Aorta (tissue), 5 donors: ENCODE measurements at regions not wholly inside any gene's neighbourhood (a gene's known extent, or its start where the extent isn't known, plus 50 kb on each side); places are given as distances from the start of the nearest gene placed in this dataset.

ENCODE experiments used
- ATAC-seq: fragments of 200-7000 bp; cut with Tn5 transposase; one replicate; pipeline ENCODE4 v1.9.1; 2022; ENCODE audit warnings: moderate library complexity; ENCODE audit not compliant: low FRiP score
- DNase-seq, 2 donors: peaks; one replicate each; pipeline ENCODE4 v3.0.0-alpha.2; 2020
- H3K27ac ChIP-seq, 2 donors: one replicate each; pipeline ENCODE4 v1.5.1; 2013; ENCODE audit warnings: low read length in 2 of 2, mild to moderate bottlenecking in 2 of 2, moderate library complexity in 2 of 2, control low read depth in 1 of 2, inconsistent platforms in 1 of 2, low read depth in 1 of 2
- H3K27me3 ChIP-seq, 2 donors: one replicate each; pipeline ENCODE4 v1.6.1; 2013; ENCODE audit warnings: control low read depth in 1 of 2, low read length in 1 of 2, mild to moderate bottlenecking in 1 of 2, moderate library complexity in 1 of 2; ENCODE audit not compliant: insufficient read depth in 2 of 2, control insufficient read depth in 1 of 2
- H3K36me3 ChIP-seq, 2 donors: one replicate each; pipeline ENCODE4 v1.6.1; 2013; ENCODE audit warnings: control low read depth in 1 of 2, low read length in 1 of 2, mild to moderate bottlenecking in 1 of 2; ENCODE audit not compliant: insufficient read depth in 2 of 2, control insufficient read depth in 1 of 2
- H3K4me1 ChIP-seq, 2 donors: one replicate each; pipeline ENCODE4 v1.6.1; 2013; ENCODE audit warnings: low read length in 2 of 2, control low read depth in 1 of 2, mild to moderate bottlenecking in 1 of 2, moderate library complexity in 1 of 2; ENCODE audit not compliant: insufficient read depth in 2 of 2, control insufficient read depth in 1 of 2
- H3K4me3 ChIP-seq, 2 donors: one replicate each; pipeline ENCODE4 v1.5.1; 2013; ENCODE audit warnings: low read length in 2 of 2, control low read depth in 1 of 2, mild to moderate bottlenecking in 1 of 2
- H3K9me3 ChIP-seq: one replicate; pipeline ENCODE4 v1.6.1; 2013; ENCODE audit warnings: mild to moderate bottlenecking, low read length; ENCODE audit not compliant: control insufficient read depth
- WGBS, 2 donors: extraction: QIAGEN DNeasy Blood & Tissue Kit; methylation state at CpG; one replicate each; pipeline ENCODE4 v1.1.7; 2013; 5-methylcytosine and 5-hydroxymethylcytosine counted together
- intact Hi-C, 2 donors: fragments of 100-400 bp; cut with DNase I; formaldehyde crosslinking; loops; one replicate each; pipeline versions ENCODE4 v1.14.2 to v1.15.0; 2022
- donor health status: healthy with polysubstance abuse.
- donor health status: Bipolar disorder and iron deficiency.
- donor health status: DM: no; HTN: no; CAD: no.
- donor health status: DM: no; HTN: no; CAD: no.
- donor health status: DM: yes; HTN: yes; CAD: no.

DNA sequence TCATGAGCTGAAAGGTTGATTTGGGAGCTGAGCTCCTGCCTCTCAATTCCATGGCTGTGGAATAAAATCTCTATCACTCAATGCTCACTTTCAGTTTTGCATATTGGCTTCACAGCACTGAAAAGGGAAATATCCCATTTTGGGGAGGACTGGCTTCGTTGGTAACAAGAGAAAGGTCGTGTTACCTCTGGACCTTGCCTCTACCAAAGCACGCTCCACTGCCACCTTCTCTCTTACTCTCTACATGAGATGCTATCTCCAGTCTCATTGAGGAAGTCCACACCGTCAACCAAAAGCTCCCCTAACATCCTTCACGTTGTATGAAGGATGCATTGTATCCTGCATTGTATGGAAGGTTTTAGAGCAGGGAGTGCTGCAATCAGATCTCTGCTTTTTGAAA is 195.0 kb upstream of the LDB2 start:
- no peak for ATAC-seq
- Histone ChIP-seq H3K9me3 (peaks cover 2% of the 10 kb centered on the region), H3K36me3 (no peaks in the 10 kb centered on the region), H3K27me3 (no peaks in the 10 kb centered on the region), H3K4me3 (no peak overlapping the region), H3K27ac (no peak overlapping the region), H3K4me1 (no peaks in the 10 kb centered on the region)
- no peak for DNase-seq
- 79 to 80% methylated on average over 5 of the region's 5 CpGs for WGBS, 2 donors
- intact Hi-C loops, result no loop called here

DNA sequence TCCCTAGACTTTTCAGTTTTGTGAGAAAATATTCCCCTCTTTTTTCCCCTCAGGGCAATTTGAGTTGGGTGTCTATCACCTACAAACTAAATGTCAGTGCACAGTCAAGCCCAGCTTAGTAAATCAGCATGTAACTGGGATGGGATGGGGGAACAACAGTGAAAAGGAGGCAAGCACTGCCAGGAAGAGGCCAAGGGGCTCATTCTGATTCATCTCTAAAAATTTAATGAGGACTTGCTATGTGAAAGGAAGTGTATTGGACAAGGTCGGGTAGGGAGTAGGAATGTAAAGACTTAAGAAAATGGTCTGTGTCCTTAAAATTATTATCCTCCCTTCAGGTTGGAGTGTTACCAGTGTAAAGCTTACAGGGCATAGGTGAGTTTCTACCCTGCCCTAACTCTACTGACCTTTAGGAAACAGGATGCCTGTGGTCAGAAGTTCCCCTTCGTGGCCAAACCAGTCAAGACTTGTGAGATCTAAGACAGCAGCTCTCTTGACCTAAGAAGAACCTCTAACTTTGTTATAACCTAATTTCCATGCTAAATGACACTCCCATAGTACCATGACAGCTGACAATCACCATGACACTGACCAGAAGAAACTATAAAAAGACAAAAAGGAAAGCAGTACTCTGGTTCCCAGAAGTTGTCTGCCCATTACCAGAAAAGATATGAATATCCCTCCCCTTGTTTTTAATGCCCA is 194.4 kb upstream of the LDB2 start:
- DNase-seq, result no peak
- no peaks in the 10 kb centered on the region for H3K27me3 ChIP-seq
- H3K4me3 ChIP-seq, result no peak overlapping the region
- no peak for ATAC-seq
- peaks cover 2% of the 10 kb centered on the region for H3K9me3 ChIP-seq
- H3K4me1 ChIP-seq, result no peaks in the 10 kb centered on the region
- intact Hi-C loops, result no loop called here
- H3K27ac ChIP-seq, result no peak overlapping the region
- no peaks in the 10 kb centered on the region for H3K36me3 ChIP-seq
- WGBS, 2 donors, result 78 to 90% methylated on average over 2 of the region's 2 CpGs

DNA sequence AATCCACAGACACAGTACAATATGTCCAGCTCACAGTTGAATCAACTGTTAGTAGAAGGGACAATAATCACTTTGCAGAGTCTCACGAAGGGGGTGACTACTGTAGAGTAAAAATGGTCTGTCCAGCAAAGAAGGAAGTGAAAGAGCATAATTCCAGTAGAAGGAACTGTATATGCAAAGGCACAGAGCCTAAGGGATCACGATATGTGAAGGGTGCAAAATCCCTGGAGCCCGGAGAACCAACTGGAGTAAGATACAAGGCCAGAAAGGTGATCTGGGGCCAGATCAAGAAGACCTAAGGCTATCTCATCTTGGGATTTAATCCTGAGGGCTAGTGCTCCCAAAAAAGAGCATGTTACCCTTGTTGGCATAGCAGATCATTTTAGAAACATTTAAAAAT is 192.7 kb upstream of the LDB2 start:
- ATAC-seq (no peak), DNase-seq (no peak)
- Histone ChIP-seq H3K9me3 (peaks cover 2% of the 10 kb centered on the region), H3K36me3 (no peaks in the 10 kb centered on the region), H3K4me3 (no peak overlapping the region), H3K4me1 (no peaks in the 10 kb centered on the region), H3K27ac (no peak overlapping the region), H3K27me3 (no peaks in the 10 kb centered on the region)
- intact Hi-C loops, result no loop called here
- WGBS, 2 donors, result 94% methylated on average over 3 of the region's 3 CpGs

DNA sequence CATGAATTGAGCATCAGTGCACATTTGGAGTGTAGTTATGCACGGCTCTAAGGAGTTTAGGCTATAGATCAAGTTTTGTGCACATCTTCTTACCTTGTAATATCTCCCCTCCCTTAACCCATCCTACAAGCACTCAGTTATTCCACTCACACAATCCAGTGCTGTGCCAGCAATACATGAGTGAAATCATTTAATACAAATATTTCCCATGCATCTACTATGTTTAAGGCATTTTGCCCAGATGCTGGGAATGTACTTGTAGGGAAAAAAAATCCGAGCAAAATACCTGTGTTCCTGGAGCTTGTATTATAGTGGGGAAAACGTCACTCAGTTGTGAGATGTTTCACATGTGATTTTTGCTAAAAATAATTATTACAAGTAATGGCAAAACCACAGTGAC is 191.6 kb upstream of the LDB2 start:
- Histone ChIP-seq H3K36me3 (no peaks in the 10 kb centered on the region), H3K9me3 (peaks cover 2% of the 10 kb centered on the region), H3K4me1 (no peaks in the 10 kb centered on the region), H3K27ac (no peak overlapping the region), H3K4me3 (no peak overlapping the region), H3K27me3 (no peaks in the 10 kb centered on the region)
- ATAC-seq (no peak), DNase-seq (no peak)
- 70 to 76% methylated on average over 3 of the region's 3 CpGs for WGBS, 2 donors
- intact Hi-C loops, result no loop called here

DNA sequence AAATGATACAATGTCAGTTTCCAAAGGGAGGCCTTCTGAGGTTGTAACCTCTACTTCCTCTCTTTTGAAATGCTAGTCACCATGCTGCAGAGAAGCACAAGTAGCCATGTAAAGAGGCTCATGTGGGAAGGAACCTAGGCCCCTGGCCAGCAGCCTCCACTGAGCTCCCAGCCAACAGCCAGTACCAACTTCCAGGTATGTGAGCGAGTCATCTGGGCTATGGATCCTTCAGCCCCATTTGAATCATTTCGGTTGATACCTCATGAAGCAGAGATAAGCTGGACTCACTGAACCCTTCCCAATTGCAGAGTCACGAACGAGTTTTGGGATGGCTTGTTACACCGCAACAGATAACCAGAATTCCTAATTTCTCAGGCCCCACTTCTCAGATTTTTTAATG is 187.0 kb upstream of the LDB2 start:
- intact Hi-C loops, result no loop called here
- no peaks in the 10 kb centered on the region for H3K4me1 ChIP-seq
- no peaks in the 10 kb centered on the region for H3K27me3 ChIP-seq
- DNase-seq (no peak), ATAC-seq (no peak)
- no peak overlapping the region for H3K27ac ChIP-seq
- H3K9me3 ChIP-seq, result peaks cover 2% of the 10 kb centered on the region
- no peaks in the 10 kb centered on the region for H3K36me3 ChIP-seq
- 96 to 97% methylated on average over 5 of the region's 5 CpGs for WGBS, 2 donors
- H3K4me3 ChIP-seq, result no peak overlapping the region

DNA sequence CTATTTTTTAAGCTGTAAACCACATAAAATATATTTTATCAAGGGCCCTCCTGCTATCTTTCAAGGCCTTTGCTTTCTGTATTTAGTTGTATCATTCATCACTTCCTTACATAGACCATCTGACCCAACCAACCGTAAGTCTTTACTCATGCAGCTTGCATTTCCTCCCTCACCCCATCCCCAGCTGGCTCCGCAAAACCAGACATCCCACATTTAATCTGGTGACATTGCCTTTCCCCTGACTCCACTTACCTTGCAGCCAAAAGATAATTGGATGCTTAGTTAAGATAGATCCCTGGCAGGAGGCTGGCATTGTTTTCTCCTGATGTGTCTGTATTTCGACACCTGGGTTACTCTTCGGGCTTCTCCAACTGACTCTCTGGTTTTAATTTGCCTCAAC is 183.7 kb upstream of the LDB2 start:
- no peak for ATAC-seq
- no peak for DNase-seq
- H3K4me1 ChIP-seq, result no peaks in the 10 kb centered on the region
- no peak overlapping the region for H3K27ac ChIP-seq
- intact Hi-C loops, result no loop called here
- no peak overlapping the region for H3K4me3 ChIP-seq
- H3K27me3 ChIP-seq, result no peaks in the 10 kb centered on the region
- H3K36me3 ChIP-seq, result no peaks in the 10 kb centered on the region
- 92 to 95% methylated on average over 4 of the region's 4 CpGs for WGBS, 2 donors
- no peaks in the 10 kb centered on the region for H3K9me3 ChIP-seq

DNA sequence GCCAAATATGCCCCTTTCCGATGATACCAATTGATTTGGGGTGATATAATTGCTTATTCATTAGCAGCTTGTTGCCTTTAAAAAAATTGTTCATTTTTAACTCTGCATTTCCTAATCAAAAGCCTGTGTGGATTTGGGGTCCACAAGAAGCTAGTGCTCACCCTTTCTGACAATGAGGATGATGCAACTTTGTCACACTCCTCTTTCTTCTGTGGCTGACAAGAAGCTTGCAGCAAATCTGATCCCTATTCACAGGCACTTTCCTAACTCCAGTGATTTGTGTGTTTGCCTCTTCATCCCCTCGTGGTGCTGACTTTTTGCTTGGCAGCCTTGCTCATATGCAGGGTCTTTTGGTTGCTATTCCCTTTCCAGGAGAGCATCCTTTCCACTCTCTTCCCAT is 182.7 kb upstream of the LDB2 start:
- H3K9me3 ChIP-seq, result no peaks in the 10 kb centered on the region
- intact Hi-C loops, result no loop called here
- no peaks in the 10 kb centered on the region for H3K4me1 ChIP-seq
- H3K27me3 ChIP-seq, result no peaks in the 10 kb centered on the region
- no peak overlapping the region for H3K4me3 ChIP-seq
- DNase-seq (no peak), ATAC-seq (no peak)
- no peak overlapping the region for H3K27ac ChIP-seq
- no peaks in the 10 kb centered on the region for H3K36me3 ChIP-seq
- WGBS, 2 donors, result 57% methylated on average over 2 of the region's 2 CpGs

DNA sequence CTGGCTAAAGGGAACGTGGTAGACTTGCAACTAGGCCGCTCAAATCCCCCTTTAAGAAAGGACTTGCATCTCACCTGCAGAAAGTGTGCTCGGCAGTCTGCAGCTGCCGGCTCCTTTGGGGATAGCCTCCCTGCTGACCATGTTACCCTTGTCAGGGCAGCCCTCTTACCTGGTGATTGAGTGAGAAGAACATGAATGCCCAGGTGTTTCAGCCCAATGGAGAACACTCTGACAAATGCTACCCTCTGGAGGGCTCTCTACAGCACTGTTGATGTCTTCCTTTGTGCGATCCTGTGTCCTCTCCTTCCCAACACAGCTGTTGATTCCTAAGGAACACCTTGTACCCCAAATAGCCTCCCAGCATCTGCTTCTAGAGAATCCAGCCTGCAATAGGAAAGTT is 178.7 kb upstream of the LDB2 start:
- ATAC-seq (no peak), DNase-seq (no peak)
- Histone ChIP-seq H3K9me3 (no peaks in the 10 kb centered on the region), H3K36me3 (no peaks in the 10 kb centered on the region), H3K4me3 (no peak overlapping the region), H3K27ac (no peak overlapping the region), H3K4me1 (no peaks in the 10 kb centered on the region), H3K27me3 (no peaks in the 10 kb centered on the region)
- WGBS, 2 donors, result 96 to 97% methylated on average over 5 of the region's 5 CpGs
- intact Hi-C loops, result no loop called here

DNA sequence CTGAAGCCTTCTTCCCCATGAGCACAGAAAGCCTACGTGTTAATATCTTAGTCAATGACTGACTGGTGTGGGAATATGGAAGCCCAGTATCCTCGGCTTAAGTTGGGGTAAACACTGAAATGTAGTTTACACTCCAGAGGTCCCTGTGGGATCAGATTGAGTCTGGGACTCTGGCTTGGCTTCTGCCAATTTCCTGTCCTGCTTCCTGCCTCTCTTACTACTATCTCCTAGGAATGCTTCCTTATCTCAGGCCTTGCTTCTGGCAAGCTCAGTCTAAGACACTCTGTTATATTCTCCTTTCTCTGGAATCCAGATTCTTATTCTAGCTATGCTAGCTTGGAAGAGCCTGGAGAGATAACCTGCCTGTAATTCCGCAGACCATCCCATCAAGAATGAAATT is 174.0 kb upstream of the LDB2 start:
- H3K9me3 ChIP-seq, result peaks cover 3% of the 10 kb centered on the region
- DNase-seq, result no peak
- no peak overlapping the region for H3K27ac ChIP-seq
- H3K36me3 ChIP-seq, result no peaks in the 10 kb centered on the region
- no peaks in the 10 kb centered on the region for H3K4me1 ChIP-seq
- 67 to 77% methylated on average over 3 of the region's 3 CpGs for WGBS, 2 donors
- H3K27me3 ChIP-seq, result no peaks in the 10 kb centered on the region
- ATAC-seq, result no peak
- intact Hi-C loops, result no loop called here
- H3K4me3 ChIP-seq, result no peak overlapping the region
